GM21576 (cell line): ENCODE measurements at regions not wholly inside any gene's neighbourhood (a gene's known extent, or its start where the extent isn't known, plus 50 kb on each side); places are given as distances from the start of the nearest gene placed in this dataset.

Source experiments
- ATAC-seq: cut with Tn5 transposase; IDR thresholded peaks from one replicate; pipeline ENCODE4 v1.9.1; 2021; ENCODE audit warnings: mild to moderate bottlenecking, moderate library complexity; ENCODE audit not compliant: unreplicated experiment

- no peak for ATAC-seq
Observed at GRCh38 chr20:11608736-11609135, 309.0 kb upstream of the BTBD3 start.

- no peak for ATAC-seq
Observed at GRCh38 chr20:11624704-11625103, 293.0 kb upstream of the BTBD3 start.

GRCh38 chr20:11626551-11626950, 291.1 kb upstream of the BTBD3 start:
- no peak for ATAC-seq

- no peak for ATAC-seq
Observed at GRCh38 chr20:11642866-11643265, 274.8 kb upstream of the BTBD3 start.

- ATAC-seq, result no peak
Observed at GRCh38 chr20:11646359-11646758, 271.3 kb upstream of the BTBD3 start.

- ATAC-seq, result no peak
Observed at GRCh38 chr20:11650566-11650965, 267.1 kb upstream of the BTBD3 start.

- ATAC-seq, result no peak
Observed at GRCh38 chr20:11651138-11651537, 266.6 kb upstream of the BTBD3 start.

GRCh38 chr20:11651647-11652046, 266.0 kb upstream of the BTBD3 start:
- no peak for ATAC-seq

- ATAC-seq, result no peak
Observed at GRCh38 chr20:11652128-11652527, 265.6 kb upstream of the BTBD3 start.

GRCh38 chr20:11654766-11655165, 262.9 kb upstream of the BTBD3 start:
- no peak for ATAC-seq

- ATAC-seq, result no peak
Observed at GRCh38 chr20:11660673-11661072, 257.0 kb upstream of the BTBD3 start.

- no peak for ATAC-seq
Observed at GRCh38 chr20:11671015-11671511, 246.6 kb upstream of the BTBD3 start.

GRCh38 chr20:11672959-11673358, 244.7 kb upstream of the BTBD3 start:
- ATAC-seq, result no peak

GRCh38 chr20:11675920-11676629, 241.6 kb upstream of the BTBD3 start:
- ATAC-seq, result no peak

GRCh38 chr20:11676630-11677287, 240.9 kb upstream of the BTBD3 start:
- no peak for ATAC-seq

- ATAC-seq, result no peak
Observed at GRCh38 chr20:11677428-11677827, 240.3 kb upstream of the BTBD3 start.

GRCh38 chr20:11677836-11678235, 239.9 kb upstream of the BTBD3 start:
- no peak for ATAC-seq

GRCh38 chr20:11682285-11682684, 235.4 kb upstream of the BTBD3 start:
- ATAC-seq, result no peak

- no peak for ATAC-seq
Observed at GRCh38 chr20:11686195-11686594, 231.5 kb upstream of the BTBD3 start.

- ATAC-seq, result no peak
Observed at GRCh38 chr20:11686820-11687543, 230.7 kb upstream of the BTBD3 start.

- no peak for ATAC-seq
Observed at GRCh38 chr20:11687546-11688292, 230.0 kb upstream of the BTBD3 start.
